ENCODE measurements at regions not wholly inside any gene's neighbourhood (a gene's known extent, or its start where the extent isn't known, plus 50 kb on each side); places are given as distances from the start of the nearest gene placed in this dataset.
A peak's percentile ranks its signal among the peaks of the same experiment; 100 is the strongest.
"Not testable (repeated sequence)": the region's sequence is repeated elsewhere in the genome, so short reads cannot be mapped to it uniquely, and the experiment has no call there.

DNA sequence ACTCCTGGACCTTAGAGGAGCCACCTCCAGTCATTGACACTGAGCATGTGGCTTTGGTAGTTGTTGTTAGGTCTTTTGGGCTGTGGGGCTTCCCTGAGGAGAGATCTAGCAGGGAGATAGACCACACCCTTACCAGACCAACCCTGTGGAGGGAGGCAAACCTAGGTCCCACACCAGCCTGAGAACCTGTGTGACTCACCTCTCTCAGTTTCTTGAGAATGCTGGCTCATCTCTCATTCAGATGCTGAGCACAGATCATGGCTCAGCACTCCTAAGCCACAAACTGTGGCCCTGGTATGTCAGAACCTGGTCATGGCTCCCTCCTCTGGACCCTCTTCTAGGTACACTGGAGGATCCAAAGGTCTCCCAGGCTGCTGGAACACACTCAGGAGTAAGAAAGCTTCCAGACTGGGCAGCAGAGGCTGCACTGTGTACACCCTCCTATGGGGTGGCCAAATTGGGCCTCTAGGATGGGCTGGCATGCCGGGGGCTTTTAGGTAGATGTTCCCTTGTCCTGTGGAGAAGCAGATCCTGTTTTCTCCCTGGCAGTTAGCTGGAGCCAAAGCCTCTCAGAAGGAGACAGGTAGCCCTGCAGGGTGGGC, 1294.5 kb downstream of the KHDRBS2 start:
- no peak for DNase-seq

DNA sequence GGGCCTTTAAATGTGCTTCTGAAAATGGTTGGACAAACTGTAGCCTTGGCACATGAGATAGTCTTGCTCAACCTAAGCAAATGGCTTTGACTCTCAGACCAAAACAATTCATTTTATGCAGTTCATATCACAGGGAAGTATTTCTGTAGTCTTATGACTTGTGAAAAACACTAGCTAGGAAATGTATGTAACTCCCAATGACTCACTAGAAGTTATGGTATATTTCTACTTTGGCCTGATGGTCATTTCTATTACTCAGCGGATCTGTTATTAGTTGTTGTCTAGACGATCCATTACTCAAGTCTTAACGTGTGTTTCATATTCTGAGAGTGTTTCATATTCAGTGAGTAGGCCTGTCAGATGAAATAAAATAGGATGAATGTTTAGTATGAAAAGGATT, 1333.5 kb downstream of the KHDRBS2 start:
- no peak for DNase-seq

DNA sequence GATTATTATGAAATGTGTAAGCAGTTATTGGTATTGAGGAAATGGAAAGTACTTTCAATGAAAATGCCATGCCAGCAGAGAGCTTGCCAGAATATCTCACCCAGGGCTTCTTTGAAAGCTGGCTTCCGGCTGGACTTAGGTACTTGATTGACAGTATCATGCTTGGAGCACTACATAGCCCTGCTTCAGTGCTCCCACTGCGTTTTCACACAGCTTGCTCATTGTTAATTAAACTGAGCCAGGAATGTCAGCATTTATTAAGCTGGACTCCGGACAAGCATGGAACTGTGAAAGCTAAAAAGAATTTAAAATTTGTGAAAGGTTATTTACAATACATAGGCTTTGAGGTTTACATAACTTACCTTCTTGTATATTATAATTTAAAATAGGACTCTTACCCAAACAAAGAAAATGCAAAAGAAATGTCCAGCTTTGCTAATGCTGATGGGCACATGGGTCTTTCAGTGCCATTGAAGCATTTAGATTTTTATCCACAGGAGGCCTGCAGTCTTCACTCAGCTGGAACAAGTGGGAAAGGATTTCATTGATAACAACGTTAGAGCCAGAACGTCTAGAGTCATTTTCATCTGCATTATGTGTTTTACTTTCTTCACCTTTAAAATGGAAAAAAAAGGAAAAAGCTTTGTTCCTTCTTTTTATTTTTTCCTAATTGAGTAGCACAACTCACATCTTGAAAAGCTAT, 1335.7 kb downstream of the KHDRBS2 start:
- DNase-seq = peak; percentile 11

DNA sequence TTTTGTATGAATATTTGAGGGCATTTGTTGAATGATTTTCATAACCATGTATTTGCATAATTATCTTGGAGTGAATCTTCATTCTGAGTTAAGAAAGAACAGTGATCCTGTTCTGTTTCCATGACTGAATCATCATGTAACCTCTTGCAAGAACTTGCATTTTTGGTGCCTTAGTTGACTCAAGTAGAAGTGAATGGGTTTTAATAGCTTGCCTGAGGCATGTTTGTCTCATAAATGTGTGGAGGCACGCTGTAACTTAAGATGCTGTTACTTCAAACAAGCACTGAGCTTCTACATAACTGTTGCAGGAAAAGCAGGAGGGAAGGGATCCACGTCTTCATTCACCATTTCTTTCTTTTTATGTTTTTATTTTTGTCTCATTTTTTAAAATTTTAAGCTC, 1338.6 kb downstream of the KHDRBS2 start:
- DNase-seq = not testable (repeated sequence)

- DNase-seq = not testable (repeated sequence)
Observed at GRCh38 chr6:60944803-60945202, 1341.2 kb downstream of the KHDRBS2 start.

DNA sequence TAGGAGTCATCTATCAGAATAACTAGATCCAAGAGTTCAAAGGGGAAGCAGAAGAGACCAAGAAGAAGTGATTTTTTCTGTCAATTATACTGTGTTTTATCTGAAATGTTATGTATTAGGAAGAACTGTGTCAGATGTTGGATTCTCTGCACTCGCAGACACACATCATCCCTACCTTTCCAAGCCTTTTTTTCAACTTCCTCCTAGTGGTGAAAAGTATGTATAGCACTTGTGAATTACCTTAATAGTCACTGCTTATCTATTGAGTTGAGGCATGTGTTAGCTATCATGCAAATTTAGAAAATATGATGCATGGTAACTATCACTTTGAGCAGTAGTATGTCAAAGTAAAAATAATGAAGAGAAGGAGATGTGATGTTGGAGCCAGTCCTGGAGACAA, 1350.1 kb downstream of the KHDRBS2 start:
- DNase-seq = not testable (repeated sequence)

DNA sequence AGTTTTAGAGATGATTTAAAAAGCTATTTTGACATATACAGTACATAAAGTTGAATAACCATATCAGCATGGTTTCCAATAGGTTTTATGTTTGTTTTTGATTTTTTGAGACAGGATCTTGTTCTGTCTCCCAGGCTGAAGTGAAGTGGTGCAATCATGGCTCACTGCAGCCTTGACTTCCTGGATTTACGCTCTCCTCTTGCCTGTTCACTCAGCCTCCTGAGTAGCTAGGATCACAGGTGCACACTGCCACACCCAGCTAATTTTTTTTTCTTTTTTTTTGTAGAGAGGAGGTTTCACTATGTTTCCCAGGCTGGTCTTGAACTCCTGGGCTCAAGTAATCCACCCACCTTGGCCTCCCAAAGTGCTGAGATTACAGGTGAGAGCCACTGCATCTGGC, 1366.4 kb downstream of the KHDRBS2 start:
- DNase-seq = peak; percentile 69

GRCh38 chr6:60903860-60904259, 1382.2 kb downstream of the KHDRBS2 start:
- not testable (repeated sequence) for DNase-seq

DNA sequence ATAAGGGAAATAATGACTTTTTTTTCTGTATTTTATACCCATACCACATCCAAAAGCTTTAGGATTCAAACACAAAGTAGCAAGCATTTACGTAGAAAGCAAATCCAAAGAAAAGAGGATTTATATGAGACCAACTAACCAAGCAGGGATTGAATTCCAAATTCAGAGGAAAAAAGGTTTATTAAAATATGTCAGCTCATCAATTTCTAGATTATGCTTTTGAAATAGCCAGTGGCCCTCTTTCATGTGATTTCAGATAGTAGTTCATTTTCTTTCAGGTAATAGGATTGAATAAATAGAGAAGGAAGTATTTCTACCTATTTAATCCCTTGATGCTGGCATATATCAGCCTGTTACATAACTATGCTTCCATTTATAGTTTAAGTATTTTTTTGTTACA, 1392.7 kb downstream of the KHDRBS2 start:
- not testable (repeated sequence) for DNase-seq

GRCh38 chr6:60891606-60892005, 1394.4 kb downstream of the KHDRBS2 start:
- DNase-seq = no peak

- not testable (repeated sequence) for DNase-seq
Observed at GRCh38 chr6:60877396-60877795, 1408.6 kb downstream of the KHDRBS2 start.

DNA sequence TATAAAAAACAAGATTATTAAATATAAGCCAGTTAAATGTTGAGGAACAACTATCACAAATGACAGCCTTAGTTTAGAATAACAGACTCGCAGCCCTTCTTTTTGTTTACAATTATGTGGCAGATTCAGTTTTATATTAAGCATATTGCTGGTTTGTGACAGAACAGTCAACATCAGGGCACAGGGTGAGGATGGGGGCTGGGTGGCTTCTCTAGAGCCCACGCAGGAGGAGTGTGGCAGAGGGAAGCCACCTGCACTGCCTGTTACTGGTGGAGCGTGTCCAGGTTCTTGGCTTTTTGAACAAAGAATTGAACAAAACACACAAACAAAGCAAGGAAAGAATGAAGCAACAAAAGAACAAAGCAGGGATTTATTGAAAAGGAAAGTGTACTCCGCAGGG, 1415.2 kb downstream of the KHDRBS2 start:
- DNase-seq = not testable (repeated sequence)

DNA sequence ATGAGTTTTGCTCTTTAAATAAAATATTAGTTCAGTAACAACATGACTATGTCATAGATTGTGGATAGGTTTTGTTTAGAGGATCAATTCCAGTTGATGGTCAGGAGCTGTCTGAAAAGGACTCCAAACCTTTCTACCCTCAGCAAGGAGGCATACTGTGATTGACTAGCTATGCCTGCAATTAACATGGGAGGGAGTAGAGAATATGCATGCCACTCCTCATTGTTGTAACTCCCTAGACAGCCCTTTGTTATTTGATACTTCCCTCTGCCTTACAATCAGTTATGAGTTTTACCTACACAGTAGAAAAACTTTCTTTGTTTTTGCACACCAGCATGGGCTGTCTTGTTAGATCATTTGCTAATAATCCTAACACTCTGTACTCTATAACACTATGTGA, 1418.5 kb downstream of the KHDRBS2 start:
- no peak for DNase-seq

- DNase-seq = peak; percentile 72
Observed at GRCh38 chr6:60843175-60843982, 1442.6 kb downstream of the KHDRBS2 start.

DNA sequence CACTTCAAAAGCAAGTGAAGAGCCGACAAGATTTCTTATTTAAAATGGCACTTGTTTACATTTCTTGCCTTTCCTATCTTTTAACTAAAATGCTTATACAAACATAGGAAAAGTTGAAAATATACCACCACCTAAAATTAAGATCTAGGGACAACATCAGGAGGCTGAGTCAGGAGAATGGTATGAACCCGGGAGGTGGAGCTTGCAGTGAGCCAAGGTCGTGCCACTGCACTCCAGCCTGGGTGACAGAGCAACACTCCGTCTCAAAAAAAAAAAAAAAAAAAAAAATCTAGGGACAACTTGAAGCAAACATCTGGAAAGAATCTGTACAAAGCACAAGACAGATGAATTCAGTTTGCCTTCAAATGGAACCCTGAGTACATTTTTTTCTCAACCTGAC, 1455.3 kb downstream of the KHDRBS2 start:
- not testable (repeated sequence) for DNase-seq

- not testable (repeated sequence) for DNase-seq
Observed at GRCh38 chr6:60822597-60822996, 1463.4 kb downstream of the KHDRBS2 start.

- DNase-seq = not testable (repeated sequence)
Observed at GRCh38 chr6:60818072-60818471, 1468.0 kb downstream of the KHDRBS2 start.

DNA sequence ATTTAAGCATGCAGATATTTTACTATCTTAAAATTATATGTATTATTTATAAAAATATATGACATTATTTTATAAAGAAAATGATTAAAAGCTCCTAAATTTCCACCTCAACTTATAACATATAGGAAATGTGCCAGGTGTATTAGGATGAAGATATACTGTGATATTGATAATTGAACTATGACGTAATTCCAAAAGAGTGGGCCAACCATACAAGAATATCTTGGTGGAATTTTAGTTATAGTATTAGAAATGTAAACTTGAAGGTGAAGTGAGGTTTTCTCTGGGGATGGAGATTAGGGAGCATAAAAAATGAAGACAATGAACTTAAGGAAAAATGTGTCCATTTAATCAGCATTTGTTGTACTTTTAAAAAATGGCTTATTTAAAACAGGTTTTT, 1471.2 kb downstream of the KHDRBS2 start:
- not testable (repeated sequence) for DNase-seq

- not testable (repeated sequence) for DNase-seq
Observed at GRCh38 chr6:60813897-60814596, 1472.0 kb downstream of the KHDRBS2 start.

DNA sequence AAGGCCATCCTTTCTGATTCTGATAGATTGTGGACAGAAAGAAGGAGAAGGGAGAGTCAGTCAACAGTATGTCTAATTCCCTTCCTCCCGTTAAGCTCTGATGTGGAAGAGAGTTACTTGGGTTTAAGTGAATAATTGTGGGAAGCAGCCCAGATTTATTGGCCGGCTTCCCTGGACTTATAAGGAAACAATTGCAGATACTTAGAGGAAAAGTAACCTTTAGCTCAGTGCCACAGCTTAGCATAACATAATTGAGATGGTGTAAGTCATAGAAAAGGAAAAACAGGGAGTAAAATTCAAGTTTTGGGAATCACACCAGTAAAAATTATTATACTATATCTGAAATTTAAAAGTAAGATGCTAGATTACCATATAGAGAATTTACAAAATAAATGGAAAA, 1475.8 kb downstream of the KHDRBS2 start:
- not testable (repeated sequence) for DNase-seq

DNA sequence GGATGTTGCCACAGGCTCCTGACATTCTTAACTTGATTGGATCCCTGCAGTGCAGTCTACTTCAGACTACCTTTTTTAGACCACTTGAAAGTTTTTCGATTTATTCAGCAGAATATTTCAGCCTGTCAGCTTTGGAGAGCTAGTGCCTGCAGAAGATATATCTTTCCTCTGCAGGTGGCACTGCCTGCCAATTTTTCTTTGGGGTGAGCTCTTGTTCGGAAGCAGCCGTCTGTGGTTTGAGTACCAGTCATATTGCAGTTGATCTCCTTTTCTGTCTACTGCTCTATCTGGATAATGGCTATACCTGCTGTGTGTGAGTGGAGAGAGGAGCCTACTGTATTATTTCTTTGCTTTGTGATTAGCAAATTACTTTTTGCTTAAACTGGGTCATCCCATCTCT, 1486.9 kb downstream of the KHDRBS2 start:
- peak; percentile 16 for DNase-seq

- not testable (repeated sequence) for DNase-seq
Observed at GRCh38 chr6:60797831-60798230, 1488.2 kb downstream of the KHDRBS2 start.

DNA sequence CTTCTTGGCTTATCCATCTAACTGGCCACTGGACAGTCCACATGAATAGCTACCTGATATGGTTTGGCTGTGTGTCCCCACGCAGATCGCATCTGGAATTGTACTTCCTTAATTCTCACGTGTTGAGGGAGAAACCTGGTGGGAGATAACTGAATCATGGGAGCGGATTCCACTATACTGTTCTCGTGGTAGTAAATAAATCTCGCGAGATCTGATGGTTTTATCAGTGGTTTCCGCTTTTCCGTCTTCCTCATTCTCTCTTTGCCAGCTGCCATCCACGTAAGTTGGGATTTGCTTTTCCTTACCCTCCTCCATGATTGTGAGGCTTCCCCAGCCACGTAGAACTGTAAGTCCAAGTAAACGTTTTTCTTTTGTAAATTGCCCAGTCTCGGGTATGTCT, 1496.4 kb downstream of the KHDRBS2 start:
- DNase-seq = peak; percentile 44
